Tibial nerve (tissue), 4 donors: ENCODE measurements at regions not wholly inside any gene's neighbourhood (a gene's known extent, or its start where the extent isn't known, plus 50 kb on each side); places are given as distances from the start of the nearest gene placed in this dataset.

Source experiments
- DNase-seq, 2 donors: peaks; one replicate each; pipeline ENCODE4 v3.0.0-alpha.2; 2019; ENCODE audit warnings: low spot score in 2 of 2
- H3K27ac ChIP-seq, 4 donors: fragments of 200-600 bp; sonication (generic) in 3 of 4; one replicate each; pipeline ENCODE4 v1.5.1; 2017 to 2019; ENCODE audit warnings: mild to moderate bottlenecking in 1 of 4
- H3K27me3 ChIP-seq, 2 donors: fragments of 200-600 bp; sonication (generic) in 1 of 2; one replicate each; pipeline versions ENCODE4 v1.5.1 to v1.6.0; 2017 to 2019
- H3K36me3 ChIP-seq, 3 donors: fragments of 200-600 bp; sonication (generic); one replicate each; pipeline ENCODE4 v1.5.1; 2018 to 2019
- H3K4me1 ChIP-seq, 4 donors: fragments of 200-600 bp; sonication (generic) in 3 of 4; one replicate each; pipeline ENCODE4 v1.5.1; 2017 to 2019
- H3K4me3 ChIP-seq, 4 donors: fragments of 200-600 bp; sonication (generic) in 3 of 4; one replicate each; pipeline ENCODE4 v1.5.1; 2017 to 2019; ENCODE audit warnings: mild to moderate bottlenecking in 1 of 4, moderate library complexity in 1 of 4
- H3K9me3 ChIP-seq, 4 donors: fragments of 200-600 bp; sonication (generic) in 3 of 4; one replicate each; pipeline ENCODE4 v1.5.1; 2017 to 2019
- CTCF ChIP-seq, 5 experiments: fragments of 200-600 bp in 3 of 5; fragments of 450-650 bp in 2 of 5; sonication (generic) in 3 of 5; IDR thresholded peaks; one replicate each; pipeline ENCODE4 v1.5.1; 2016 to 2019; ENCODE audit warnings: antibody characterized with exemption in 5 of 5, mild to moderate bottlenecking in 3 of 5, moderate library complexity in 2 of 5
- EP300 ChIP-seq, 2 donors: sonication (generic); formaldehyde crosslinking; IDR thresholded peaks; one replicate each; pipeline ENCODE4 v1.6.1; 2017; ENCODE audit warnings: antibody characterized with exemption in 2 of 2, mild to moderate bottlenecking in 1 of 2
- POLR2A ChIP-seq, 2 donors: fragments of 450-650 bp; IDR thresholded peaks; one replicate each; pipeline ENCODE4 v1.6.1; 2017; ENCODE audit warnings: antibody characterized with exemption in 2 of 2, mild to moderate bottlenecking in 2 of 2, moderate library complexity in 2 of 2
- WGBS, 2 donors: methylation state at CpG; one replicate each; pipeline ENCODE4 v1.1.5; 2018; 5-methylcytosine and 5-hydroxymethylcytosine counted together

- no peaks in the 10 kb centered on the region for H3K27me3 ChIP-seq
- no peak overlapping the region for H3K27ac ChIP-seq
- H3K9me3 ChIP-seq: no peaks in the 10 kb centered on the region
- no peak for TF ChIP-seq EP300 (IDR thresholded peaks at IDR 0.05)
- TF ChIP-seq POLR2A (IDR thresholded peaks at IDR 0.05): no peak
- TF ChIP-seq CTCF (IDR thresholded peaks at IDR 0.05): no peak
- H3K4me3 ChIP-seq: no peak overlapping the region
- no peak for DNase-seq
- 90 to 92% methylated on average over 2 of the region's 2 CpGs for WGBS, 2 donors
- H3K36me3 ChIP-seq: no peaks in the 10 kb centered on the region
- H3K4me1 ChIP-seq: no peaks in the 10 kb centered on the region
Observed at GRCh38 chr9:12191630-12192029, 501.6 kb upstream of the TYRP1 start.

GRCh38 chr9:12194731-12195130, 498.5 kb upstream of the TYRP1 start:
- H3K27ac ChIP-seq: no peak overlapping the region
- no peaks in the 10 kb centered on the region for H3K36me3 ChIP-seq
- H3K4me1 ChIP-seq: no peaks in the 10 kb centered on the region
- TF ChIP-seq POLR2A (IDR thresholded peaks at IDR 0.05): no peak
- TF ChIP-seq CTCF (IDR thresholded peaks at IDR 0.05): no peak
- 52 to 71% methylated on average over 2 of the region's 2 CpGs for WGBS, 2 donors
- no peaks in the 10 kb centered on the region for H3K27me3 ChIP-seq
- H3K4me3 ChIP-seq: no peak overlapping the region
- DNase-seq: no peak
- no peaks in the 10 kb centered on the region for H3K9me3 ChIP-seq

- no peaks in the 10 kb centered on the region for H3K9me3 ChIP-seq
- H3K36me3 ChIP-seq: no peaks in the 10 kb centered on the region
- no peak for TF ChIP-seq POLR2A (IDR thresholded peaks at IDR 0.05)
- no peak for TF ChIP-seq EP300 (IDR thresholded peaks at IDR 0.05)
- no peak for TF ChIP-seq CTCF (IDR thresholded peaks at IDR 0.05)
- H3K27me3 ChIP-seq: no peaks in the 10 kb centered on the region
- H3K27ac ChIP-seq: no peak overlapping the region
- H3K4me3 ChIP-seq: no peak overlapping the region
- H3K4me1 ChIP-seq: no peaks in the 10 kb centered on the region
- no peak for DNase-seq
Observed at GRCh38 chr9:12195456-12195855, 497.7 kb upstream of the TYRP1 start.

- WGBS, 2 donors: 67 to 75% methylated on average over 4 of the region's 4 CpGs
- H3K4me1 ChIP-seq: no peaks in the 10 kb centered on the region
- H3K27me3 ChIP-seq: no peaks in the 10 kb centered on the region
- no peak for DNase-seq
- TF ChIP-seq EP300 (IDR thresholded peaks at IDR 0.05) (no peak), POLR2A (IDR thresholded peaks at IDR 0.05) (no peak), CTCF (IDR thresholded peaks at IDR 0.05) (no peak)
- no peak overlapping the region for H3K4me3 ChIP-seq
- no peak overlapping the region for H3K27ac ChIP-seq
- no peaks in the 10 kb centered on the region for H3K36me3 ChIP-seq
- H3K9me3 ChIP-seq: no peaks in the 10 kb centered on the region
Observed at GRCh38 chr9:12204512-12204911, 488.7 kb upstream of the TYRP1 start.

- Histone ChIP-seq H3K27me3 (no peaks in the 10 kb centered on the region), H3K9me3 (no peaks in the 10 kb centered on the region), H3K27ac (no peak overlapping the region), H3K4me3 (no peak overlapping the region), H3K4me1 (no peaks in the 10 kb centered on the region), H3K36me3 (no peaks in the 10 kb centered on the region)
- TF ChIP-seq POLR2A (IDR thresholded peaks at IDR 0.05): no peak
- no peak for TF ChIP-seq EP300 (IDR thresholded peaks at IDR 0.05)
- TF ChIP-seq CTCF (IDR thresholded peaks at IDR 0.05): no peak
- no peak for DNase-seq
- 35 to 42% methylated on average over 3 of the region's 3 CpGs for WGBS, 2 donors
Observed at GRCh38 chr9:12212860-12213259, 480.3 kb upstream of the TYRP1 start.
